ENCODE measurements at regions not wholly inside any gene's neighbourhood (a gene's known extent, or its start where the extent isn't known, plus 50 kb on each side); places are given as distances from the start of the nearest gene placed in this dataset.
A peak's percentile ranks its signal among the peaks of the same experiment; 100 is the strongest.

- TF ChIP-seq RCOR1 (IDR thresholded peaks at IDR 0.05; ENCODE audit: low read length) (no peak), USF1 (IDR thresholded peaks at IDR 0.05; ENCODE audit: borderline replicate concordance, low read depth) (no peak), CHD2 (IDR thresholded peaks at IDR 0.05; ENCODE audit: low read length, partially characterized antibody) (no peak), POLR2AphosphoS5 (IDR thresholded peaks at IDR 0.05; ENCODE audit: low read depth, low read length) (peak; percentile 65; the same call in 1 of the 2 replicates), NFIC (IDR thresholded peaks at IDR 0.05; ENCODE audit: borderline replicate concordance) (peak; percentile 73), FOXJ3 (CRISPR knock-in tag; IDR thresholded peaks at IDR 0.05) (no peak), MXI1 (IDR thresholded peaks at IDR 0.05; ENCODE audit: low read depth, low read length) (no peak), RXRA (IDR thresholded peaks at IDR 0.05; ENCODE audit: borderline replicate concordance, low read depth) (peak; percentile 39; the same call in 1 of the 2 replicates), RFX5 (IDR thresholded peaks at IDR 0.05; ENCODE audit: low read length) (no peak), TEAD4 (IDR thresholded peaks at IDR 0.05; ENCODE audit: borderline replicate concordance, insufficient read depth) (peak; percentile 87), MAX (IDR thresholded peaks at IDR 0.05; ENCODE audit: low read depth) (peak; percentile 61; the same call in 1 of the 2 replicates), RAD21 (IDR thresholded peaks at IDR 0.05; ENCODE audit: low read length) (no peak), SIN3A (IDR thresholded peaks at IDR 0.05; ENCODE audit: borderline replicate concordance, low read depth, low read length) (no peak), TAF1 (IDR thresholded peaks at IDR 0.05; ENCODE audit: borderline replicate concordance, low read depth, low read length) (no peak), CTCF (IDR thresholded peaks at IDR 0.05) (no peak), SMC3 (IDR thresholded peaks at IDR 0.05; ENCODE audit: low read depth, low read length) (no peak)
- TF ChIP-seq, protein P1, sequence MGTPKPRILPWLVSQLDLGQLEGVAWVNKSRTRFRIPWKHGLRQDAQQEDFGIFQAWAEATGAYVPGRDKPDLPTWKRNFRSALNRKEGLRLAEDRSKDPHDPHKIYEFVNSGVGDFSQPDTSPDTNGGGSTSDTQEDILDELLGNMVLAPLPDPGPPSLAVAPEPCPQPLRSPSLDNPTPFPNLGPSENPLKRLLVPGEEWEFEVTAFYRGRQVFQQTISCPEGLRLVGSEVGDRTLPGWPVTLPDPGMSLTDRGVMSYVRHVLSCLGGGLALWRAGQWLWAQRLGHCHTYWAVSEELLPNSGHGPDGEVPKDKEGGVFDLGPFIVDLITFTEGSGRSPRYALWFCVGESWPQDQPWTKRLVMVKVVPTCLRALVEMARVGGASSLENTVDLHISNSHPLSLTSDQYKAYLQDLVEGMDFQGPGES (IDR thresholded peaks at IDR 0.05; ENCODE audit: low read depth, low read length) = no peak
- TF ChIP-seq, protein P2, sequence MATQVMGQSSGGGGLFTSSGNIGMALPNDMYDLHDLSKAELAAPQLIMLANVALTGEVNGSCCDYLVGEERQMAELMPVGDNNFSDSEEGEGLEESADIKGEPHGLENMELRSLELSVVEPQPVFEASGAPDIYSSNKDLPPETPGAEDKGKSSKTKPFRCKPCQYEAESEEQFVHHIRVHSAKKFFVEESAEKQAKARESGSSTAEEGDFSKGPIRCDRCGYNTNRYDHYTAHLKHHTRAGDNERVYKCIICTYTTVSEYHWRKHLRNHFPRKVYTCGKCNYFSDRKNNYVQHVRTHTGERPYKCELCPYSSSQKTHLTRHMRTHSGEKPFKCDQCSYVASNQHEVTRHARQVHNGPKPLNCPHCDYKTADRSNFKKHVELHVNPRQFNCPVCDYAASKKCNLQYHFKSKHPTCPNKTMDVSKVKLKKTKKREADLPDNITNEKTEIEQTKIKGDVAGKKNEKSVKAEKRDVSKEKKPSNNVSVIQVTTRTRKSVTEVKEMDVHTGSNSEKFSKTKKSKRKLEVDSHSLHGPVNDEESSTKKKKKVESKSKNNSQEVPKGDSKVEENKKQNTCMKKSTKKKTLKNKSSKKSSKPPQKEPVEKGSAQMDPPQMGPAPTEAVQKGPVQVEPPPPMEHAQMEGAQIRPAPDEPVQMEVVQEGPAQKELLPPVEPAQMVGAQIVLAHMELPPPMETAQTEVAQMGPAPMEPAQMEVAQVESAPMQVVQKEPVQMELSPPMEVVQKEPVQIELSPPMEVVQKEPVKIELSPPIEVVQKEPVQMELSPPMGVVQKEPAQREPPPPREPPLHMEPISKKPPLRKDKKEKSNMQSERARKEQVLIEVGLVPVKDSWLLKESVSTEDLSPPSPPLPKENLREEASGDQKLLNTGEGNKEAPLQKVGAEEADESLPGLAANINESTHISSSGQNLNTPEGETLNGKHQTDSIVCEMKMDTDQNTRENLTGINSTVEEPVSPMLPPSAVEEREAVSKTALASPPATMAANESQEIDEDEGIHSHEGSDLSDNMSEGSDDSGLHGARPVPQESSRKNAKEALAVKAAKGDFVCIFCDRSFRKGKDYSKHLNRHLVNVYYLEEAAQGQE (IDR thresholded peaks at IDR 0.05; ENCODE audit: low read depth, low read length) = no peak
- TF ChIP-seq, protein P3, sequence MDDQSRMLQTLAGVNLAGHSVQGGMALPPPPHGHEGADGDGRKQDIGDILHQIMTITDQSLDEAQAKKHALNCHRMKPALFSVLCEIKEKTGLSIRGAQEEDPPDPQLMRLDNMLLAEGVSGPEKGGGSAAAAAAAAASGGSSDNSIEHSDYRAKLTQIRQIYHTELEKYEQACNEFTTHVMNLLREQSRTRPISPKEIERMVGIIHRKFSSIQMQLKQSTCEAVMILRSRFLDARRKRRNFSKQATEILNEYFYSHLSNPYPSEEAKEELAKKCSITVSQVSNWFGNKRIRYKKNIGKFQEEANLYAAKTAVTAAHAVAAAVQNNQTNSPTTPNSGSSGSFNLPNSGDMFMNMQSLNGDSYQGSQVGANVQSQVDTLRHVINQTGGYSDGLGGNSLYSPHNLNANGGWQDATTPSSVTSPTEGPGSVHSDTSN (IDR thresholded peaks at IDR 0.05) = peak; percentile 93
Measured at GRCh38 chr13:97879646-97880310, 73.7 kb upstream of the IPO5 start (continued).
